H9 (cell line): ENCODE measurements at regions not wholly inside any gene's neighbourhood (a gene's known extent, or its start where the extent isn't known, plus 50 kb on each side); places are given as distances from the start of the nearest gene placed in this dataset.
"Not testable (repeated sequence)": the region's sequence is repeated elsewhere in the genome, so short reads cannot be mapped to it uniquely, and the experiment has no call there.

Experiments
- DNase-seq: peaks from one replicate; pipeline ENCODE4 v3.0.0-alpha.2; 2017
- H2AFZ ChIP-seq: one replicate; pipeline ENCODE4 v1.6.1; 2013; ENCODE audit warnings: mild to moderate bottlenecking, low read length, control low read depth, moderate library complexity
- H2AK5ac ChIP-seq: 2 replicates; pipeline ENCODE4 v1.6.1; 2013; ENCODE audit warnings: low read length, control low read depth, mixed read lengths; ENCODE audit not compliant: insufficient read length
- H2BK120ac ChIP-seq: one replicate; pipeline ENCODE4 v1.6.1; 2013; ENCODE audit warnings: low read depth, mild to moderate bottlenecking, low read length, control low read depth, inconsistent platforms; ENCODE audit not compliant: poor library complexity, severe bottlenecking
- H2BK12ac ChIP-seq: 2 replicates; pipeline ENCODE4 v1.6.1; 2013; ENCODE audit warnings: low read length, control low read depth, mixed read lengths, low read depth; ENCODE audit not compliant: insufficient read length
- H2BK15ac ChIP-seq: 2 replicates; pipeline ENCODE4 v1.6.1; 2013; ENCODE audit warnings: low read depth, low read length, control low read depth
- H2BK20ac ChIP-seq: one replicate; pipeline ENCODE4 v1.6.1; 2013; ENCODE audit warnings: low read depth, mild to moderate bottlenecking, low read length, control low read depth, inconsistent platforms; ENCODE audit not compliant: poor library complexity, severe bottlenecking
- H2BK5ac ChIP-seq: 2 replicates; pipeline ENCODE4 v1.6.1; 2013; ENCODE audit warnings: low read length, control low read depth, mixed read lengths; ENCODE audit not compliant: insufficient read length
- H3K14ac ChIP-seq: 2 replicates; pipeline ENCODE4 v1.6.1; 2013; ENCODE audit warnings: low read length, control low read depth; ENCODE audit not compliant: insufficient read depth
- H3K18ac ChIP-seq: 2 replicates; pipeline ENCODE4 v1.6.1; 2013; ENCODE audit warnings: low read depth, mild to moderate bottlenecking, mixed read lengths, low read length, control low read depth; ENCODE audit not compliant: insufficient read length
- H3K23ac ChIP-seq: 2 replicates; pipeline ENCODE4 v1.6.1; 2013; ENCODE audit warnings: low read length, control low read depth, mixed read lengths, low read depth; ENCODE audit not compliant: insufficient read length
- H3K23me2 ChIP-seq: 2 replicates; pipeline ENCODE4 v1.6.1; 2013; ENCODE audit warnings: low read depth, mild to moderate bottlenecking, mixed read lengths, low read length, control low read depth; ENCODE audit not compliant: insufficient read length, poor library complexity, severe bottlenecking
- H3K27ac ChIP-seq: 2 replicates; pipeline ENCODE4 v1.5.1; 2013; ENCODE audit warnings: low read length, control low read depth, mixed read lengths, low read depth; ENCODE audit not compliant: insufficient read length
- H3K27me3 ChIP-seq: 2 replicates; pipeline ENCODE4 v1.6.1; 2013; ENCODE audit warnings: low read length, control low read depth, inconsistent platforms; ENCODE audit not compliant: insufficient read depth
- H3K4ac ChIP-seq: 2 replicates; pipeline ENCODE4 v1.6.1; 2013; ENCODE audit warnings: low read depth, mild to moderate bottlenecking, control low read depth, inconsistent platforms, low read length, moderate library complexity
- H3K4me1 ChIP-seq: 2 replicates; pipeline ENCODE4 v1.6.1; 2013; ENCODE audit warnings: low read length, control low read depth, inconsistent platforms; ENCODE audit not compliant: insufficient read depth
- H3K4me2 ChIP-seq: 2 replicates; pipeline ENCODE4 v1.6.1; 2013; ENCODE audit warnings: low read length, control low read depth, mixed read lengths; ENCODE audit not compliant: insufficient read length, insufficient read depth
- H3K56ac ChIP-seq: 2 replicates; pipeline ENCODE4 v1.6.1; 2013; ENCODE audit warnings: low read depth, mild to moderate bottlenecking, mixed read lengths, low read length, control low read depth; ENCODE audit not compliant: insufficient read length
- H3K79me1 ChIP-seq: 2 replicates; pipeline ENCODE4 v1.6.1; 2013; ENCODE audit warnings: low read depth, mild to moderate bottlenecking, moderate library complexity, low read length, control low read depth, inconsistent platforms; ENCODE audit not compliant: insufficient read depth, poor library complexity, severe bottlenecking
- H3K79me2 ChIP-seq: 2 replicates; pipeline ENCODE4 v1.6.1; 2013; ENCODE audit warnings: low read length, control low read depth, inconsistent platforms; ENCODE audit not compliant: insufficient read depth
- H3K9ac ChIP-seq: 2 replicates; pipeline ENCODE4 v1.6.1; 2013; ENCODE audit warnings: low read length, control low read depth, mixed read lengths; ENCODE audit not compliant: insufficient read length; ENCODE audit errors: extremely low read depth
- H3K9me3 ChIP-seq: one replicate; pipeline ENCODE4 v1.6.1; 2013; ENCODE audit warnings: low read depth, low read length, inconsistent platforms; ENCODE audit not compliant: control insufficient read depth
- H3T11ph ChIP-seq: one replicate; pipeline ENCODE4 v1.6.1; 2013; ENCODE audit warnings: mild to moderate bottlenecking, low read length, control low read depth, inconsistent platforms
- H4K20me1 ChIP-seq: one replicate; pipeline ENCODE4 v1.6.1; 2013; ENCODE audit not compliant: control insufficient read depth, insufficient read length, insufficient read depth
- H4K5ac ChIP-seq: 2 replicates; pipeline ENCODE4 v1.6.1; 2013; ENCODE audit warnings: low read depth, mild to moderate bottlenecking, mixed read lengths, low read length, control low read depth; ENCODE audit not compliant: insufficient read length
- H4K8ac ChIP-seq: replicated peaks from 2 replicates; pipeline ENCODE4 v1.6.1; 2013; ENCODE audit warnings: low read length, control low read depth, mixed read lengths, low read depth; ENCODE audit not compliant: insufficient read length
- H4K91ac ChIP-seq: 2 replicates; pipeline ENCODE4 v1.6.1; 2013; ENCODE audit warnings: low read depth, mild to moderate bottlenecking, moderate library complexity, mixed read lengths, low read length, control low read depth; ENCODE audit not compliant: insufficient read length
- H3K27ac Mint-ChIP-seq, 3 experiments: 2 replicates in 2 of 3; 3 replicates in 1 of 3; pipeline ENCODE4 v1.8.0; 2020 to 2021; ENCODE audit warnings: mixed read lengths in 3 of 3, mild to moderate bottlenecking in 1 of 3, moderate library complexity in 1 of 3
- H3K27me3 Mint-ChIP-seq: 2 replicates; pipeline ENCODE4 v1.8.0; 2021; ENCODE audit warnings: low read depth, mild to moderate bottlenecking, moderate library complexity, mixed read lengths
- H3K36me3 Mint-ChIP-seq, 3 experiments: 2 replicates in 2 of 3; 3 replicates in 1 of 3; pipeline ENCODE4 v1.8.0; 2020 to 2021; ENCODE audit warnings: low read depth in 3 of 3, mixed read lengths in 3 of 3; ENCODE audit not compliant: insufficient read depth in 1 of 3
- H3K4me1 Mint-ChIP-seq, 2 experiments: 2 replicates each; pipeline ENCODE4 v1.8.0; 2020; ENCODE audit warnings: mixed read lengths in 2 of 2
- H3K4me3 Mint-ChIP-seq, 2 experiments: 2 replicates in 1 of 2; 3 replicates in 1 of 2; pipeline ENCODE4 v1.8.0; 2020 to 2021; ENCODE audit warnings: mild to moderate bottlenecking in 2 of 2, mixed read lengths in 2 of 2, moderate library complexity in 1 of 2
- H3K9me3 Mint-ChIP-seq, 2 experiments: 2 replicates in 1 of 2; 3 replicates in 1 of 2; pipeline ENCODE4 v1.8.0; 2020; ENCODE audit warnings: mild to moderate bottlenecking in 2 of 2, mixed read lengths in 2 of 2, moderate library complexity in 1 of 2
- CTCF ChIP-seq: fragments of 200-600 bp; sonication (generic); conservative IDR thresholded peaks from 3 replicates; pipeline ENCODE4 v1.8.0; 2021; ENCODE audit warnings: antibody characterized with exemption, mild to moderate bottlenecking
- WGBS: extraction: QIAGEN DNeasy Blood & Tissue Kit; methylation state at CpG from one replicate; pipeline ENCODE4 v1.1.7; 2013; ENCODE audit warnings: missing lambda C conversion rate, low lambda C conversion rate, mixed read lengths; ENCODE audit not compliant: insufficient read length; ENCODE audit errors: extremely low coverage; 5-methylcytosine and 5-hydroxymethylcytosine counted together

DNA sequence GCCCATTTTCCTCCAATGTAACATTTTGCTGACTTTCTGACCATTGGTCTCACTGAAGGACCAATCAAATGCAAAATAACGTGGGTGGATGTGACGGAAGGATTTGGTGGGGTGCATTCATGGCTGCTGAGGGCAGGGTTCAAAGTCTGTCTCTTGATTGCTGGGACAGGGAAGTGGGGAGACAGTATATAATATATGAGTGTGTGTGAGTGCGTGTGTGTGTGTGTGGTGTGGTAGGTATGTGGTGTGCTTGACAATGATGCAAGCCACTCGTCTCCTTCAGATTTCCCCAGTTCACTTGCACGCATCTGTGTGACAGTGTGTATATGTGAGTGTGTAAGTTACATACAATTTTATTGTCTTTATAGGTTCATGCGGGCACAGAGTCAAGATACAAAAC, 477.3 kb downstream of the DIRAS2 start:
- H3K79me1 ChIP-seq, result no peaks in the 10 kb centered on the region
- no peak overlapping the region for H3K4me2 ChIP-seq
- H3K9ac ChIP-seq, result no peak overlapping the region
- no peak overlapping the region for H4K8ac ChIP-seq
- no peak overlapping the region for H3K4me3 Mint-ChIP-seq
- H3K23ac ChIP-seq, result no peak overlapping the region
- no peaks in the 10 kb centered on the region for H4K20me1 ChIP-seq
- H3K23me2 ChIP-seq, result no peaks in the 10 kb centered on the region
- H3K14ac ChIP-seq, result no peak overlapping the region
- H4K91ac ChIP-seq, result no peak overlapping the region
- H4K5ac ChIP-seq, result no peak overlapping the region
- H3K9me3 ChIP-seq, result no peaks in the 10 kb centered on the region
- no peak overlapping the region for H2BK5ac ChIP-seq
- no peak overlapping the region for H3K27ac Mint-ChIP-seq
- no peaks in the 10 kb centered on the region; the same call in 1 of the 2 replicates for H3K4me1 ChIP-seq
- H3K27me3 ChIP-seq, result no peaks in the 10 kb centered on the region
- H2BK12ac ChIP-seq, result no peak overlapping the region
- no peak for TF ChIP-seq CTCF
- no peaks in the 10 kb centered on the region for H3K36me3 Mint-ChIP-seq
- no peak overlapping the region for H2BK120ac ChIP-seq
- H3K9me3 Mint-ChIP-seq, result 0 out of 5 replicates have a peak, but pooled peaks cover 0 to 3% of the 10 kb centered on the region in 2 experiments
- peaks cover 11 to 13% of the 10 kb centered on the region in 2 experiments for H3K4me1 Mint-ChIP-seq
- DNase-seq, result no peak
- no peak overlapping the region for H2AFZ ChIP-seq
- no CpG with 5 or more reads among the region's 6 CpGs for WGBS
- no peaks in the 10 kb centered on the region for H3K27me3 Mint-ChIP-seq
- no peak overlapping the region for H3K56ac ChIP-seq
- no peak overlapping the region for H3K4ac ChIP-seq
- no peak overlapping the region for H2BK20ac ChIP-seq
- no peak overlapping the region for H3T11ph ChIP-seq
- H3K18ac ChIP-seq, result no peak overlapping the region
- H2BK15ac ChIP-seq, result no peak overlapping the region
- H3K27ac ChIP-seq, result no peak overlapping the region
- H3K79me2 ChIP-seq, result no peaks in the 10 kb centered on the region
- no peak overlapping the region for H2AK5ac ChIP-seq

DNA sequence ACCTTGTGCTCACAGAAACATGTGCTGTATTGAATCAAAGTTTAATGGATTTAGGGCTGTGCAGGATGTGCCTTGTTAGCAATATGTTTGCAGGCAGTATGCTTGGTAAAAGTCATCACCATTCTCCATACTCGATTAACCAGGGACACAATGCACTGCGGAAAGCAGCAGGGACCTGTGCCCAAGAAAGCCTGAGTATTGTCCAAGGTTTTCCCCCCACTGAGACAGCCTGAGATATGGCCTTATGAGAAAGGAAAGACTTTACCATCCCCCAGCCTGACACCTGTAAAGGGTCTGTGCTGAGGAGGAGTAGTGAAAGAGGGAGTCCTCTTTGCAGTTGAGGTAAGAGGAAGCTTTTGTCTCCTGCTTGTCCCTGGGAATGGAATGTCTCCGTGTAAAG, 476.2 kb downstream of the DIRAS2 start:
- H3K4me1 Mint-ChIP-seq, result peaks cover 11 to 13% of the 10 kb centered on the region in 2 experiments
- H3K27me3 ChIP-seq, H3K4me2 ChIP-seq, H2BK120ac ChIP-seq, H3K4ac ChIP-seq, H3T11ph ChIP-seq, H4K5ac ChIP-seq, H3K9me3 ChIP-seq, H3K18ac ChIP-seq, H3K23me2 ChIP-seq, H3K23ac ChIP-seq, H2AFZ ChIP-seq, H2BK20ac ChIP-seq, H3K27me3 Mint-ChIP-seq, H3K4me1 ChIP-seq, H4K91ac ChIP-seq, H2AK5ac ChIP-seq, H4K20me1 ChIP-seq, H3K36me3 Mint-ChIP-seq, H3K27ac ChIP-seq, H4K8ac ChIP-seq, H3K9me3 Mint-ChIP-seq, H3K14ac ChIP-seq, H3K79me1 ChIP-seq, H2BK15ac ChIP-seq, H3K56ac ChIP-seq, H3K4me3 Mint-ChIP-seq, H2BK12ac ChIP-seq, H2BK5ac ChIP-seq, H3K9ac ChIP-seq, H3K79me2 ChIP-seq, DNase-seq: not testable (repeated sequence)
- H3K27ac Mint-ChIP-seq, result peak overlapping the region in 1 of 3 experiments; percentile 52; a peak in 1 of 7 replicates
- no CpG with 5 or more reads among the region's 3 CpGs for WGBS
